Trophoblast cell (in vitro differentiated cells and primary cell): ENCODE measurements at regions not wholly inside any gene's neighbourhood (a gene's known extent, or its start where the extent isn't known, plus 50 kb on each side); places are given as distances from the start of the nearest gene placed in this dataset.
A peak's percentile ranks its signal among the peaks of the same experiment; 100 is the strongest.

Source experiments
- DNase-seq, 2 donors: peaks; one replicate each; pipeline ENCODE4 v3.0.0-alpha.2; 2016
- H2AFZ ChIP-seq: 2 replicates; pipeline ENCODE4 v1.6.1; 2013; ENCODE audit warnings: low read length, moderate library complexity, mild to moderate bottlenecking; ENCODE audit not compliant: insufficient read depth, poor library complexity
- H2AK5ac ChIP-seq: 2 replicates; pipeline ENCODE4 v1.6.1; 2013; ENCODE audit warnings: mild to moderate bottlenecking, low read length
- H2BK120ac ChIP-seq: 2 replicates; pipeline ENCODE4 v1.6.1; 2013; ENCODE audit warnings: low read length, mild to moderate bottlenecking, moderate library complexity; ENCODE audit not compliant: insufficient read depth, poor library complexity
- H2BK12ac ChIP-seq: 2 replicates; pipeline ENCODE4 v1.6.1; 2013; ENCODE audit warnings: mild to moderate bottlenecking, low read length, moderate library complexity
- H2BK5ac ChIP-seq: 2 replicates; pipeline ENCODE4 v1.6.1; 2013; ENCODE audit warnings: low read length, low read depth, moderate library complexity, mild to moderate bottlenecking; ENCODE audit not compliant: poor library complexity
- H3K14ac ChIP-seq: 2 replicates; pipeline ENCODE4 v1.6.1; 2013; ENCODE audit warnings: mild to moderate bottlenecking, low read length
- H3K18ac ChIP-seq: 2 replicates; pipeline ENCODE4 v1.6.1; 2013; ENCODE audit warnings: mild to moderate bottlenecking, low read length
- H3K23ac ChIP-seq: 2 replicates; pipeline ENCODE4 v1.6.1; 2013; ENCODE audit warnings: low read length
- H3K27ac ChIP-seq: 2 replicates; pipeline ENCODE4 v1.5.1; 2013; ENCODE audit warnings: low read depth, mild to moderate bottlenecking, inconsistent platforms, low read length, moderate library complexity
- H3K27me3 ChIP-seq: 2 replicates; pipeline ENCODE4 v1.6.1; 2013; ENCODE audit warnings: inconsistent platforms, mild to moderate bottlenecking, low read length, moderate library complexity; ENCODE audit not compliant: insufficient read depth
- H3K36me3 ChIP-seq, 2 experiments: 1 replicate in 1 of 2; 2 replicates in 1 of 2; pipeline ENCODE4 v1.6.1; 2013; ENCODE audit warnings: low read length in 2 of 2, mild to moderate bottlenecking in 2 of 2, moderate library complexity in 1 of 2; ENCODE audit not compliant: insufficient read depth in 2 of 2, control insufficient read depth in 1 of 2
- H3K4ac ChIP-seq: 2 replicates; pipeline ENCODE4 v1.6.1; 2013; ENCODE audit warnings: low read depth, mild to moderate bottlenecking, low read length, moderate library complexity
- H3K4me1 ChIP-seq, 2 experiments: 1 replicate in 1 of 2; 2 replicates in 1 of 2; pipeline ENCODE4 v1.6.1; 2013; ENCODE audit warnings: low read length in 2 of 2, mild to moderate bottlenecking in 2 of 2, moderate library complexity in 1 of 2; ENCODE audit not compliant: insufficient read depth in 2 of 2, control insufficient read depth in 1 of 2
- H3K4me2 ChIP-seq: 2 replicates; pipeline ENCODE4 v1.6.1; 2013; ENCODE audit warnings: inconsistent platforms, mild to moderate bottlenecking, low read length, moderate library complexity
- H3K4me3 ChIP-seq: 2 replicates; pipeline ENCODE4 v1.5.1; 2013; ENCODE audit warnings: mild to moderate bottlenecking, low read depth, low read length, inconsistent platforms
- H3K79me1 ChIP-seq: one replicate; pipeline ENCODE4 v1.6.1; 2013; ENCODE audit warnings: low read length
- H3K79me2 ChIP-seq: 2 replicates; pipeline ENCODE4 v1.6.1; 2013; ENCODE audit warnings: low read length, mild to moderate bottlenecking; ENCODE audit not compliant: control insufficient read depth, insufficient read depth, poor library complexity
- H3K9ac ChIP-seq: 2 replicates; pipeline ENCODE4 v1.6.1; 2013; ENCODE audit warnings: mild to moderate bottlenecking, low read length
- H3K9me3 ChIP-seq: 2 replicates; pipeline ENCODE4 v1.6.1; 2013; ENCODE audit warnings: low read depth, mild to moderate bottlenecking, control low read depth, inconsistent platforms, low read length; ENCODE audit not compliant: insufficient read depth
- H4K12ac ChIP-seq: 2 replicates; pipeline ENCODE4 v1.6.1; 2013; ENCODE audit warnings: low read depth, mild to moderate bottlenecking, low read length, moderate library complexity
- H4K8ac ChIP-seq: 2 replicates; pipeline ENCODE4 v1.6.1; 2013; ENCODE audit warnings: low read depth, mild to moderate bottlenecking, low read length, moderate library complexity
- H4K91ac ChIP-seq: one replicate; pipeline ENCODE4 v1.6.1; 2013; ENCODE audit warnings: low read depth, mild to moderate bottlenecking, low read length, moderate library complexity
- WGBS: extraction: QIAGEN DNeasy Blood & Tissue Kit; methylation state at CpG from one replicate; pipeline ENCODE4 v1.1.7; 2013; ENCODE audit warnings: missing lambda C conversion rate; ENCODE audit not compliant: insufficient read length, insufficient coverage; ENCODE audit errors: extremely low coverage; 5-methylcytosine and 5-hydroxymethylcytosine counted together

DNA sequence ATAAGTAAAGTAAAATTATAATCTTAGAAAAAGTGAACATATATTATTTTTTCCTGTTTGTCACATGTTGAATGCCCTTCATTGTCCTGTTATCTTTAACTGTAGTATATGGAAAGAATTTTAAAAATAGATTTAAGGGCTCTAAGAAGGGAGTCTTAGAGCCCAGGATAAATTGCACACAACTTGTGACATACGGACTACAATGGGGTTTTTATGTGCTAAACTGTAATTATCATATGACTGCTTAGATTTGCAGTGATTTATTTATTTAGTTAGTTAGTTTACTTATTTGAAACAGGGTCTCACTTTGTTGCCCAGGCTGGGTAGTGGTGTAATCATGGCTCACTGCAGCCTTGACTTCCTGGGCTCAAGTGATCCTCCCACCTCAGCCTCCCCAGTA is 187.8 kb upstream of the HMGA2 start:
- no peak overlapping the region for H2AFZ ChIP-seq
- no peak overlapping the region for H4K91ac ChIP-seq
- H4K12ac ChIP-seq = no peak overlapping the region
- no peaks in the 10 kb centered on the region for H3K9me3 ChIP-seq
- no peaks in the 10 kb centered on the region for H3K79me2 ChIP-seq
- no peak overlapping the region for H3K4ac ChIP-seq
- H2AK5ac ChIP-seq = no peak overlapping the region
- H3K4me1 ChIP-seq = peaks cover 0 to 12% of the 10 kb centered on the region in 2 experiments
- no peak overlapping the region for H3K27ac ChIP-seq
- H2BK120ac ChIP-seq = no peak overlapping the region
- no CpG with 5 or more reads among the region's 1 CpG for WGBS
- no peak overlapping the region for H4K8ac ChIP-seq
- H3K23ac ChIP-seq = no peak overlapping the region
- H3K4me3 ChIP-seq = no peak overlapping the region
- H3K27me3 ChIP-seq = no peaks in the 10 kb centered on the region
- no peak overlapping the region for H2BK12ac ChIP-seq
- no peak overlapping the region for H3K18ac ChIP-seq
- no peak overlapping the region for H3K4me2 ChIP-seq
- no peaks in the 10 kb centered on the region for H3K36me3 ChIP-seq
- no peak for DNase-seq
- H3K14ac ChIP-seq = no peak overlapping the region
- H3K79me1 ChIP-seq = peaks cover 8% of the 10 kb centered on the region
- H2BK5ac ChIP-seq = no peak overlapping the region
- no peak overlapping the region for H3K9ac ChIP-seq

DNA sequence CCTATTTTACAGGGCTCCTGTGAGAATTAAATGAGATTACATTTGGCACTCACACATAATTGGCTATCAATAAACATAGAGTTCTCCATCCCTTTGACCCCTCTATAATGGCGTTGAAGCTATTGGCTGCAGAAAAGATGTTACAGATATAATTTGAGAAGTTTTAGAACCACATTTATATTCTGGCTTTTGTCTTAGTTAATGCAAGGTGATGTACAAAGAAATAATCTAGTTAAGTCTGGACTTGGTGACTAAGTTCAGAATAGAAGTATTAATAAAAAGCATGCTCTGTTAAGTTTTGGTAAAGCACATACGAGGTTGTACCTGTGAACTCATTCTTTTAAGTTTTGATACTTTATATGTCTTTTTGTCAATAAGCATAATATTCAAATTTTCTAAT is 187.1 kb upstream of the HMGA2 start:
- no peak overlapping the region for H2AK5ac ChIP-seq
- no peak overlapping the region for H3K27ac ChIP-seq
- H3K27me3 ChIP-seq = no peaks in the 10 kb centered on the region
- no peak for DNase-seq
- no peak overlapping the region for H3K9ac ChIP-seq
- no peak overlapping the region for H4K91ac ChIP-seq
- H3K4me2 ChIP-seq = no peak overlapping the region
- H3K18ac ChIP-seq = no peak overlapping the region
- H3K4ac ChIP-seq = no peak overlapping the region
- no peak overlapping the region for H3K23ac ChIP-seq
- no CpG with 5 or more reads among the region's 2 CpGs for WGBS
- no peak overlapping the region for H3K4me3 ChIP-seq
- H3K79me2 ChIP-seq = no peaks in the 10 kb centered on the region
- H3K4me1 ChIP-seq = peaks cover 0 to 5% of the 10 kb centered on the region in 2 experiments
- no peak overlapping the region for H4K12ac ChIP-seq
- H2AFZ ChIP-seq = no peak overlapping the region
- H3K9me3 ChIP-seq = no peaks in the 10 kb centered on the region
- no peak overlapping the region for H2BK12ac ChIP-seq
- H2BK120ac ChIP-seq = no peak overlapping the region
- no peak overlapping the region for H4K8ac ChIP-seq
- H2BK5ac ChIP-seq = no peak overlapping the region
- H3K79me1 ChIP-seq = peaks cover 8% of the 10 kb centered on the region
- no peak overlapping the region for H3K14ac ChIP-seq
- H3K36me3 ChIP-seq = peaks cover 0 to 2% of the 10 kb centered on the region in 2 experiments

DNA sequence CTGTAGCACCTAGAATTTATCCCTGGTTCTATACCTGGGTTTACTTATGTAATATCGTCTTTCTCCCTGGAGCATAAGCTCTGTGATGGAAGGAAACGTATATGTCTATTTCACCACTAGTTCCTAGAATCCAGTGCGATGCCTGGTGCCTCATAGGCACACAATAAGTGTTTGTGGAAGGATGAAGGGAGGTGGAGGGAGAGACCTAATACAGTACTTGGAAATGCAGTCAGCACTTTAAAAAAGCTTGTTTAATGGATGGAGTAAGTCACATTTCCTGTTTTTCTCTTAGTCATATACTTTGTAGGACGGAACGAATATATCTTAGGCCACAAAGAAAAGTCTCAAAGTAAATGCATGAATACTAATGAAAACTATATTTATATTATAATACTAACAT is 186.5 kb upstream of the HMGA2 start:
- Histone ChIP-seq H4K12ac (no peak overlapping the region), H2BK12ac (no peak overlapping the region), H3K27ac (no peak overlapping the region), H3K4me1 (no peaks in the 10 kb centered on the region), H3K4me3 (no peak overlapping the region), H3K9me3 (no peaks in the 10 kb centered on the region), H4K8ac (no peak overlapping the region), H3K18ac (no peak overlapping the region), H3K4ac (no peak overlapping the region), H2AK5ac (no peak overlapping the region), H3K79me2 (no peaks in the 10 kb centered on the region), H4K91ac (no peak overlapping the region), H2BK120ac (no peak overlapping the region), H2BK5ac (no peak overlapping the region), H3K14ac (no peak overlapping the region), H2AFZ (no peak overlapping the region), H3K79me1 (peaks cover 3% of the 10 kb centered on the region), H3K9ac (no peak overlapping the region), H3K23ac (no peak overlapping the region), H3K4me2 (no peak overlapping the region), H3K36me3 (peaks cover 0 to 2% of the 10 kb centered on the region in 2 experiments), H3K27me3 (no peaks in the 10 kb centered on the region)
- DNase-seq = no peak
- WGBS = no CpG with 5 or more reads among the region's 5 CpGs

DNA sequence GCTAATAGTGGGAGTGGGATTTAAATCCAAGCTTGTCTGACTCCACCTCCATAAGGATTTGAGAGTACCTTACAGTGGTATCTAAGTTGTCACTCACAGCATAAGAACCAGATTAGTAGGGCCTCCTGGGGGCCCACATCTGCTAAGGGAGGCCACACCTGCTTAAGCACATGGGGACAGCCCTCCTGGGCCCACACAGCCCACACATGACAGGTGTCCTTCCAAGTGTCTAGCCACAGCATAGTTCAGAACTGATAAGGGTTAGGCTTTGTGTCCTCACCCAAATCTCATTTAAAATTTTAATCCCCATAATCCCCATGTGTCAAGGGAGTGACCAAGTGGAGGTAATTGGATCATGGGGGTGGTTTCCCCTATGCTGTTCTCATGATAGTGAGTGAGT is 186.0 kb upstream of the HMGA2 start:
- H4K12ac ChIP-seq = no peak overlapping the region
- no peak overlapping the region for H3K27ac ChIP-seq

More for the DNA sequence above, 186.0 kb upstream of the HMGA2 start:
- Histone ChIP-seq H2AK5ac (no peak overlapping the region), H3K79me1 (peaks cover 2% of the 10 kb centered on the region), H3K18ac (no peak overlapping the region), H3K4me2 (no peak overlapping the region), H3K14ac (no peak overlapping the region), H4K8ac (no peak overlapping the region), H3K9ac (no peak overlapping the region), H3K4ac (no peak overlapping the region), H3K4me1 (no peaks in the 10 kb centered on the region), H3K79me2 (no peaks in the 10 kb centered on the region), H3K9me3 (no peaks in the 10 kb centered on the region), H3K27me3 (no peaks in the 10 kb centered on the region), H3K4me3 (no peak overlapping the region), H2BK5ac (no peak overlapping the region), H3K36me3 (peaks cover 0 to 2% of the 10 kb centered on the region in 2 experiments), H2BK12ac (peak overlapping the region; percentile 55), H2BK120ac (no peak overlapping the region), H4K91ac (no peak overlapping the region), H2AFZ (no peak overlapping the region), H3K23ac (no peak overlapping the region)
- DNase-seq = no peak
